Neutrophil (primary cell): ENCODE measurements at regions not wholly inside any gene's neighbourhood (a gene's known extent, or its start where the extent isn't known, plus 50 kb on each side); places are given as distances from the start of the nearest gene placed in this dataset.
A peak's percentile ranks its signal among the peaks of the same experiment; 100 is the strongest.

Source experiments
- H3K27ac ChIP-seq: fragments of 200-600 bp; sonication (generic); 2 replicates; pipeline ENCODE4 v1.5.1; 2016; ENCODE audit warnings: mild to moderate bottlenecking, moderate library complexity
- H3K27me3 ChIP-seq: fragments of 200-600 bp; sonication (generic); 2 replicates; pipeline ENCODE4 v1.6.0; 2016; ENCODE audit warnings: mild to moderate bottlenecking
- H3K36me3 ChIP-seq: fragments of 200-600 bp; sonication (generic); 2 replicates; pipeline ENCODE4 v1.5.1; 2017
- H3K4me1 ChIP-seq, 2 experiments: fragments of 200-600 bp in 1 of 2; sonication (generic) in 1 of 2; 1 replicate in 1 of 2; 2 replicates in 1 of 2; pipeline versions ENCODE4 v1.5.1 to v1.6.1; 2013 to 2016; ENCODE audit warnings: low read depth in 1 of 2, low read length in 1 of 2, mild to moderate bottlenecking in 1 of 2, moderate library complexity in 1 of 2; ENCODE audit not compliant: control insufficient read depth in 1 of 2, insufficient read depth in 1 of 2
- H3K4me3 ChIP-seq, 2 experiments: fragments of 200-600 bp in 1 of 2; sonication (generic) in 1 of 2; 1 replicate in 1 of 2; 2 replicates in 1 of 2; pipeline ENCODE4 v1.5.1; 2013 to 2016; ENCODE audit warnings: low read depth in 1 of 2, low read length in 1 of 2, mild to moderate bottlenecking in 1 of 2, moderate library complexity in 1 of 2
- H3K9me3 ChIP-seq: fragments of 200-600 bp; sonication (generic); 2 replicates; pipeline ENCODE4 v1.5.1; 2016
- TF ChIP-seq, protein P1 (sequence below): fragments of 200-600 bp; sonication (generic); IDR thresholded peaks from 2 replicates; pipeline ENCODE4 v1.5.1; 2016; ENCODE audit warnings: antibody characterized with exemption

DNA sequence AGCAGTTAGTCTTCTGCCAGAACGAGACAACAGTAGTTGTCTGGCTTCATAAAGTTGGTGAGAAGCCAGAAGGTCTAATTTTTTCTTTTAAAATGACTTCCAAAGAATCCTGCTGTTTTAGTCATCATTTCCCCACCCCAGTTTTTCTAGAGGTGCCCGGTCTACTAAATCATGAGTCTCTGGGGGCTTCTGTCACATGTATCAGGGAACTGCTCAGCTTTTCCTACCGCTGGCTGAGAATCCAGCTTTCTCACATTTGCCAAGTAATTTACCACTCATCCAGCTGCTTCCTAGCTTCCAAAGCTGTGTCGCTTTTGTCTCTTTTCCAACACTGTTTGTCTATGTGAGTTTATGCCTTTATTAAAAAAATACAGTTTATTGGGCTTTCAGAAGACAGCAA is 183.3 kb downstream of the NSUN3 start:
- Histone ChIP-seq H3K9me3 (no peaks in the 10 kb centered on the region), H3K27ac (no peak overlapping the region), H3K4me1 (no peaks in the 10 kb centered on the region), H3K36me3 (no peaks in the 10 kb centered on the region), H3K4me3 (no peak overlapping the region), H3K27me3 (no peaks in the 10 kb centered on the region)
- TF ChIP-seq, protein P1, sequence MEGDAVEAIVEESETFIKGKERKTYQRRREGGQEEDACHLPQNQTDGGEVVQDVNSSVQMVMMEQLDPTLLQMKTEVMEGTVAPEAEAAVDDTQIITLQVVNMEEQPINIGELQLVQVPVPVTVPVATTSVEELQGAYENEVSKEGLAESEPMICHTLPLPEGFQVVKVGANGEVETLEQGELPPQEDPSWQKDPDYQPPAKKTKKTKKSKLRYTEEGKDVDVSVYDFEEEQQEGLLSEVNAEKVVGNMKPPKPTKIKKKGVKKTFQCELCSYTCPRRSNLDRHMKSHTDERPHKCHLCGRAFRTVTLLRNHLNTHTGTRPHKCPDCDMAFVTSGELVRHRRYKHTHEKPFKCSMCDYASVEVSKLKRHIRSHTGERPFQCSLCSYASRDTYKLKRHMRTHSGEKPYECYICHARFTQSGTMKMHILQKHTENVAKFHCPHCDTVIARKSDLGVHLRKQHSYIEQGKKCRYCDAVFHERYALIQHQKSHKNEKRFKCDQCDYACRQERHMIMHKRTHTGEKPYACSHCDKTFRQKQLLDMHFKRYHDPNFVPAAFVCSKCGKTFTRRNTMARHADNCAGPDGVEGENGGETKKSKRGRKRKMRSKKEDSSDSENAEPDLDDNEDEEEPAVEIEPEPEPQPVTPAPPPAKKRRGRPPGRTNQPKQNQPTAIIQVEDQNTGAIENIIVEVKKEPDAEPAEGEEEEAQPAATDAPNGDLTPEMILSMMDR = no peak

DNA sequence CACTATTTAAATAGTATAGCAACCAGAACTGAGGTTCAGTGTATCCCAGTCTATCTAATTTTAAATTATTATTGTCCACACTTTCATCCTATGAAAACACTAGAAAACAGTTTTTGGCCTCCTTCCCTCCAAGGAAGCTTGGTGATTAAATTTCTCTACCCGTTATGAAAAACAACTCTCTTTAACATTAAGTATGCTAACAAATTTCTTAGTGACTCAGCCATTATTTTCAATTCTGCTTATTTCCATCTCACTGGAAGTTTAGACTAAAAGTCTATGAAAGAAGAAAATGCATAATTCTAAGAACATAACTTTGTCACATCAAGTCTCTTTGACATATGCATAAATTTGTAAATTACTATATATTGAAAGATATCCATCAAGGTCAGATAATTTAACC is 185.2 kb downstream of the NSUN3 start:
- no peaks in the 10 kb centered on the region for H3K36me3 ChIP-seq
- no peaks in the 10 kb centered on the region for H3K9me3 ChIP-seq
- H3K27me3 ChIP-seq = no peaks in the 10 kb centered on the region
- TF ChIP-seq, protein P1 = no peak
- H3K27ac ChIP-seq = no peak overlapping the region
- H3K4me3 ChIP-seq = no peak overlapping the region
- no peaks in the 10 kb centered on the region for H3K4me1 ChIP-seq

DNA sequence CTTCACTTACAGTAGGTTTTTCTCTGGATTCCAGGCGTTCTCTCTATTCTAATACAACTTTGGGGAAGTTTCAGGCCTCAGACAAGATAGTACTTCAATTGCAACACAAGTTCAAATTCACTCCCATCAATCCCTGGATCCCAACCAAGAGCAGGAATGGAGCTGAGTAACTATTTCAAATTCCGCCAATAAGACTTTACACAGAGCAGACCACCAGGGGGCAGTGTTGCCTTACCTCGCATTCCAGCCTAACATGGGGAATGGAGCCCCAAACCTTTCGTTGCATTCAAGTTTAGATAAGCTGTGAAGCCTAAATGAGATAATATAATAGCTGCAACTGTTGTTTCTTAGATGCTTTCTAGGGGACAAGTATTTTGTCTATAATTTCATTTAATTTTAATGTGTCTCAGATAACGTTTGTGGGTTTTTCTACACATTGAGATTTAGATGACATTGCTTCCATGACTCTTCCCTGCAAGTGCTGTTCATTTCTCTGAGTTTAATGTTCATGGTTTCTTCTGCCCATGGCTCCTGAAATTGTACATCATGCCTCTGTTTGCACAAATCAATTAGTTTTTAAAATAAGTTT is 186.7 kb downstream of the NSUN3 start:
- TF ChIP-seq, protein P1 = peak; percentile 62
- H3K9me3 ChIP-seq = no peaks in the 10 kb centered on the region
- H3K36me3 ChIP-seq = no peaks in the 10 kb centered on the region
- no peaks in the 10 kb centered on the region for H3K4me1 ChIP-seq
- H3K4me3 ChIP-seq = no peak overlapping the region
- H3K27ac ChIP-seq = no peak overlapping the region
- no peaks in the 10 kb centered on the region for H3K27me3 ChIP-seq

DNA sequence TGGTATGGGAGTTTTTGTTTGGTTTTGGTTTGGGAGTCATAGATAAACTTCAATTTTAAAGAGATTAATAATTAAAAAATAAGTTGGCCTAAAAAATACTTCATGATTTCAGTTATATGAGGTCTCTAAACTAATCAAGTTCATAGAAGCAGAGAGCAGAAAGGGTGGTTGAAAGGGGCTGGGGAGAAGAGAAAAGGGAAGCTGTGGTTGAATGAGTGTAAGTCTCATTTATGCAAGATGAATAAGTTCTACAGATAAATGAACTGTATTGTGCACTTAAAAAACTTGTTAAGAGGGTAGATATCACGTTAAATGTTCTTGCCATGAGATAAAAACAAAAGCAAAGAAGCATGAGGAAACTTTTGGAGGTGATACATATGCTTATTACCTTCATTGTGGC is 188.7 kb downstream of the NSUN3 start:
- Histone ChIP-seq H3K27me3 (no peaks in the 10 kb centered on the region), H3K4me3 (no peak overlapping the region), H3K9me3 (no peaks in the 10 kb centered on the region), H3K36me3 (no peaks in the 10 kb centered on the region), H3K27ac (no peak overlapping the region), H3K4me1 (no peaks in the 10 kb centered on the region)
- TF ChIP-seq, protein P1 = no peak

DNA sequence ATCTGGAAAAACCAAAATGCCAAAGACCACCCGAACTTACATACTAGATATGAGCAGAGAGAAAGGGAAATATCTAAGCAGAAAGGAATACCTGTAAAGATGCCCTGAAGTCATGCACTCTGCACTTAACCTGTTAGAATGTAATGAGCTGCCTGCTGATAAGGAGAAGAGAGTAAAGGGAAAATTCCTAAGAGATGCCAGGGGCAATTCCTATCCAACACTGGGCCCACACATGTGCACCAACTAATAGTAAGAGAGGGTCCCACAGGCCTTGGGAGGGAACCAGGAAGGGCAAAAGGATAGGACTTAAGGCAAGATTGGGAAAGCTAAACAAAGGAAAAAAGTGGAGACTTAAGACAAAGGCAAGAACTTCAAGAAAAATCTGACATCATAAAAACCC is 189.5 kb downstream of the NSUN3 start:
- TF ChIP-seq, protein P1 = no peak
- Histone ChIP-seq H3K9me3 (no peaks in the 10 kb centered on the region), H3K27ac (no peak overlapping the region), H3K27me3 (no peaks in the 10 kb centered on the region), H3K4me3 (no peak overlapping the region), H3K36me3 (no peaks in the 10 kb centered on the region), H3K4me1 (no peaks in the 10 kb centered on the region)
